MM.1S (cell line): ENCODE measurements at regions not wholly inside any gene's neighbourhood (a gene's known extent, or its start where the extent isn't known, plus 50 kb on each side); places are given as distances from the start of the nearest gene placed in this dataset.

Source experiments
- EZH2 ChIP-seq: fragments of 300-600 bp; sonication (generic); optimal IDR thresholded peaks from 2 replicates; pipeline ENCODE3; 2017; ENCODE audit warnings: low read depth, mild to moderate bottlenecking, antibody characterized with exemption, low read length, mixed read lengths
- EZH2phosphoT487 ChIP-seq: fragments of 300-600 bp; sonication (generic); IDR thresholded peaks from 2 replicates; pipeline ENCODE4 v1.6.1; 2018; ENCODE audit warnings: antibody characterized with exemption, low read length
- TF ChIP-seq, protein P1 (sequence below): fragments of 300-600 bp; sonication (generic); IDR thresholded peaks from 2 replicates; pipeline ENCODE4 v1.5.1; 2016; ENCODE audit warnings: antibody characterized with exemption, low read length, mixed read lengths

DNA sequence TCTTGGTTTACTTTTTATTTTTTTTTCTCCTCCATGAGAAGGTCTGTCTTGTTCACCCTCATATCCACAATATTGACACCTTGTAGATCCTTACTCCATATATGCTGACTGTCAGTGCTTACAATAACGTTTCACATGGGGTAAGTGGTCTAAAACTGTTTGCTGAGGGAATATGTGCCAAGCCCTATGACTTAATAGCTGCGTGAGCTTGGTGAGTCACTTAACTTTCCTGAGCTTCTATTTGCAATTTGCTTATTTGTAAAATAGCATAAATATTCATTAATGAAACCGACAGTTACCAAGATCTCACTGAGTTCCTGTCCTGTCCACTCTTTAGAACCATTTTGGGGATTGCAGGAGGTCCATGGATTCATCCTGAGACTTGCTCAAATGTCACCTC is 190.7 kb downstream of the CCT6B start:
- TF ChIP-seq, protein P1, sequence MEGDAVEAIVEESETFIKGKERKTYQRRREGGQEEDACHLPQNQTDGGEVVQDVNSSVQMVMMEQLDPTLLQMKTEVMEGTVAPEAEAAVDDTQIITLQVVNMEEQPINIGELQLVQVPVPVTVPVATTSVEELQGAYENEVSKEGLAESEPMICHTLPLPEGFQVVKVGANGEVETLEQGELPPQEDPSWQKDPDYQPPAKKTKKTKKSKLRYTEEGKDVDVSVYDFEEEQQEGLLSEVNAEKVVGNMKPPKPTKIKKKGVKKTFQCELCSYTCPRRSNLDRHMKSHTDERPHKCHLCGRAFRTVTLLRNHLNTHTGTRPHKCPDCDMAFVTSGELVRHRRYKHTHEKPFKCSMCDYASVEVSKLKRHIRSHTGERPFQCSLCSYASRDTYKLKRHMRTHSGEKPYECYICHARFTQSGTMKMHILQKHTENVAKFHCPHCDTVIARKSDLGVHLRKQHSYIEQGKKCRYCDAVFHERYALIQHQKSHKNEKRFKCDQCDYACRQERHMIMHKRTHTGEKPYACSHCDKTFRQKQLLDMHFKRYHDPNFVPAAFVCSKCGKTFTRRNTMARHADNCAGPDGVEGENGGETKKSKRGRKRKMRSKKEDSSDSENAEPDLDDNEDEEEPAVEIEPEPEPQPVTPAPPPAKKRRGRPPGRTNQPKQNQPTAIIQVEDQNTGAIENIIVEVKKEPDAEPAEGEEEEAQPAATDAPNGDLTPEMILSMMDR: no peak
- TF ChIP-seq EZH2: no peak
- TF ChIP-seq EZH2phosphoT487: no peak
